OCI-LY1 (cell line): ENCODE measurements at regions not wholly inside any gene's neighbourhood (a gene's known extent, or its start where the extent isn't known, plus 50 kb on each side); places are given as distances from the start of the nearest gene placed in this dataset.

Source experiments
- H2AFZ ChIP-seq: fragments of 200-600 bp; sonication (generic), shearing (Covaris generic); 2 replicates; pipeline ENCODE4 v1.6.0; 2014; ENCODE audit warnings: antibody characterized with exemption, mild to moderate bottlenecking, low read length
- H3F3A ChIP-seq: fragments of 200-600 bp; sonication (generic), shearing (Covaris generic); 2 replicates; pipeline ENCODE4 v1.6.0; 2014; ENCODE audit warnings: mild to moderate bottlenecking, antibody characterized with exemption, low read length, moderate library complexity; ENCODE audit not compliant: insufficient read depth
- H3K27ac ChIP-seq: fragments of 200-600 bp; sonication (generic); 2 replicates; pipeline ENCODE4 v1.5.1; 2014; ENCODE audit warnings: low read length, mixed run types, mild to moderate bottlenecking, low read depth; ENCODE audit not compliant: poor library complexity, severe bottlenecking
- H3K27me3 ChIP-seq: fragments of 200-600 bp; sonication (generic); 2 replicates; pipeline ENCODE4 v1.6.0; 2014; ENCODE audit warnings: antibody characterized with exemption, mild to moderate bottlenecking, low read length, moderate library complexity; ENCODE audit not compliant: insufficient read depth
- H3K36me3 ChIP-seq: fragments of 200-600 bp; sonication (generic); 2 replicates; pipeline ENCODE4 v1.6.1; 2014; ENCODE audit warnings: mild to moderate bottlenecking, antibody characterized with exemption, low read length, moderate library complexity, mixed read lengths; ENCODE audit not compliant: insufficient read depth
- H3K4me1 ChIP-seq: fragments of 200-600 bp; sonication (generic); 2 replicates; pipeline ENCODE4 v1.5.1; 2014; ENCODE audit warnings: mild to moderate bottlenecking, low read length, moderate library complexity; ENCODE audit not compliant: insufficient read depth, severe bottlenecking
- H3K4me2 ChIP-seq: fragments of 200-600 bp; sonication (generic), shearing (Covaris generic); 2 replicates; pipeline ENCODE4 v1.6.1; 2014; ENCODE audit warnings: low read length
- H3K4me3 ChIP-seq: fragments of 200-600 bp; sonication (generic); 2 replicates; pipeline ENCODE4 v1.5.1; 2014; ENCODE audit warnings: low read length, low read depth, mild to moderate bottlenecking, mixed read lengths; ENCODE audit not compliant: poor library complexity, severe bottlenecking
- H3K79me2 ChIP-seq: fragments of 200-600 bp; shearing (Covaris generic); 2 replicates; pipeline ENCODE4 v1.6.1; 2016; ENCODE audit warnings: mixed run types, low read length, mixed read lengths; ENCODE audit not compliant: insufficient read depth
- H3K9ac ChIP-seq: fragments of 200-600 bp; sonication (generic), shearing (Covaris generic); 2 replicates; pipeline ENCODE4 v1.6.1; 2014; ENCODE audit warnings: mild to moderate bottlenecking, low read length, mixed read lengths
- H3K9me2 ChIP-seq: fragments of 200-600 bp; sonication (generic), shearing (Covaris generic); 2 replicates; pipeline ENCODE4 v1.6.1; 2014; ENCODE audit warnings: low read depth, mild to moderate bottlenecking, low read length, mixed read lengths
- H3K9me3 ChIP-seq: fragments of 200-600 bp; shearing (Covaris generic); 2 replicates; pipeline ENCODE4 v1.6.1; 2014; ENCODE audit warnings: low read length, mixed read lengths
- H4K20me1 ChIP-seq: fragments of 200-600 bp; sonication (generic), shearing (Covaris generic); 2 replicates; pipeline ENCODE4 v1.6.0; 2016; ENCODE audit warnings: mild to moderate bottlenecking, low read length; ENCODE audit not compliant: insufficient read depth
- EZH2 ChIP-seq: fragments of 200-600 bp; sonication (generic), shearing (Covaris generic); IDR thresholded peaks from 2 replicates; pipeline ENCODE4 v1.8.0; 2017; ENCODE audit warnings: borderline replicate concordance, mixed run types, mild to moderate bottlenecking, antibody characterized with exemption, low read length, moderate library complexity, mixed read lengths
- TF ChIP-seq, protein P1 (sequence below): fragments of 200-600 bp; sonication (generic), shearing (Covaris generic); IDR thresholded peaks from 2 replicates; pipeline ENCODE4 v1.5.1; 2017; ENCODE audit warnings: mild to moderate bottlenecking, antibody characterized with exemption, low read length, moderate library complexity, mixed read lengths

DNA sequence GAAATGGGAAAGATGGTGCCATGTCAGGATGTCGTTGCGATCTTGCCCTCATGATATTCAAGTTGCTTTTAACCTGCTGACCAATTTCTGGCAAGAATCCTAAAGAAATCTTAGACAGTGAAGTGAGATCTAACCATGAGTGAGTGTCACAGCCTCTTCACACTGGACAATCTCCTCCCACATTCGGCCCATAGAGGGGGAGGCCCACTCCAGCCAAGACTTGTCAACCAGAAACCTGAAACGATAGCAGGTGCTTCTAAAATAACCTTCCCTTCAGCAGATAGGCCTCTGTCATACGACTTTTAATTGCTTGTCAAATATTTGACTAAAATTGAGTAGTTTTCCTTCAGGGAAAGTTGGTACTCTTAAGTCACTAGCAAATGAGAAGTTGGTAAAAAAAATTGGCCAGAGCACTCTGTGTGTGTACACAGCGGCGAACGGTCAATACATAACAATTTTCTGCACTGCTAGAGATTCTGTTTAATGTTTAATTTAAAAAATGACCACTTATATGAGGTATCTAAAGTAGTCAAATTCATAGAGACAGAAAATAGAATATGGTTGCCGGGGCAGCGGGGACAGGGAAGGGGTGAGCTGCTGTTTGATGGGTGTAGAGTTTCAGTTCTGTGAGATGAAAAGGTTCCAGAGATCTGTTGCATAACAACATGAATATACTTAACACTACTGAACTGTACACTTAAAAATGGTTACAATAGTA is 110.2 kb downstream of the VAPA start:
- Histone ChIP-seq H3K4me1 (no peaks in the 10 kb centered on the region), H2AFZ (no peak overlapping the region), H3K27ac (no peak overlapping the region), H3K27me3 (0 out of 2 replicates have a peak, but pooled peaks cover 11% of the 10 kb centered on the region), H3K9ac (no peak overlapping the region), H3K9me2 (no peaks in the 10 kb centered on the region), H3F3A (no peaks in the 10 kb centered on the region), H3K9me3 (no peaks in the 10 kb centered on the region), H3K4me3 (no peak overlapping the region), H4K20me1 (no peaks in the 10 kb centered on the region), H3K79me2 (no peaks in the 10 kb centered on the region), H3K36me3 (no peaks in the 10 kb centered on the region), H3K4me2 (no peak overlapping the region)
- TF ChIP-seq, protein P1, sequence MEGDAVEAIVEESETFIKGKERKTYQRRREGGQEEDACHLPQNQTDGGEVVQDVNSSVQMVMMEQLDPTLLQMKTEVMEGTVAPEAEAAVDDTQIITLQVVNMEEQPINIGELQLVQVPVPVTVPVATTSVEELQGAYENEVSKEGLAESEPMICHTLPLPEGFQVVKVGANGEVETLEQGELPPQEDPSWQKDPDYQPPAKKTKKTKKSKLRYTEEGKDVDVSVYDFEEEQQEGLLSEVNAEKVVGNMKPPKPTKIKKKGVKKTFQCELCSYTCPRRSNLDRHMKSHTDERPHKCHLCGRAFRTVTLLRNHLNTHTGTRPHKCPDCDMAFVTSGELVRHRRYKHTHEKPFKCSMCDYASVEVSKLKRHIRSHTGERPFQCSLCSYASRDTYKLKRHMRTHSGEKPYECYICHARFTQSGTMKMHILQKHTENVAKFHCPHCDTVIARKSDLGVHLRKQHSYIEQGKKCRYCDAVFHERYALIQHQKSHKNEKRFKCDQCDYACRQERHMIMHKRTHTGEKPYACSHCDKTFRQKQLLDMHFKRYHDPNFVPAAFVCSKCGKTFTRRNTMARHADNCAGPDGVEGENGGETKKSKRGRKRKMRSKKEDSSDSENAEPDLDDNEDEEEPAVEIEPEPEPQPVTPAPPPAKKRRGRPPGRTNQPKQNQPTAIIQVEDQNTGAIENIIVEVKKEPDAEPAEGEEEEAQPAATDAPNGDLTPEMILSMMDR, result no peak
- no peak for TF ChIP-seq EZH2

DNA sequence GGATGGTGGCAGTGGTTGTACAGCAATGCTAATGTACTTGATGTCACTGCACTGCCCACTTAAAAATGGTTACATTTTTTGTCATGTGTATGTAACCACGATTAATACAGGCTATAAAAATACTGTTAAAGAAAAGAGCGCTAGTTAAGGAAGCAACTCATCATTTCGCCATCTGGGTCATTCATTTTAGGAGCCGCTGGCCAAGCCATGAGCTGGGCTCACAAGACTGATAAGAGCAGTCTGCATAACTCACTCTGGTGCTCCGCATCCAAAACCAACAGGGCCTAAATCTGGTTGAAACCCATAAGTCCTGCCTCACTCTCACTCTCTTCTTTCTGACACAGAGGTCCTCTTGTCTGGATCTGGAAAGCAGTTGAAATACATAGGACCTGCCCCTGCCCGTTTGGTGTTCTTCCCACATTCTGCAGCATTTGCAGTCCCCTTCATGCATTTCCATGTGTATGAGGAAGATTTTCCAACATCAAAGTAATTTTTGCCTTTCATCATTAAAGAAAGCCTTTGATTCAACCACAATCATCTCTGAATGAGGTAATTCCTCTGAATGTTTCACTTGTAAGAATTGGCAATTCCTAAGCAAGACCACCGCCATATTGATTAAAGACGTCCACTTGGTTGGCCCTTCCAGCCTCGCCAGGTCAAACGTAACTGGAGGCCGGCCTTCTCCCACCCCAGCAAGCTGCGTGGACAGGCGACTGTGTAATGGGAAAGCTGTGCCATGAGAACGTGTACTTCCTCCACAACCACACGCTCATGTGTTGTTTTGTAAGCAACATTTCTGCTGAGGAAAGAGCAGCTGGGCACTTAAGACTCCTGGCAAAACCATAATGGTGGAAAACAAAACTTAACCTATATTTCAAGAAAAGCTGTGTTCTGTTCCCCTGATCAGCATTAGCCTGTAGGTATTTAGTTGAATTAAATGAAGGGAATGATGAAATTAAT is 112.2 kb downstream of the VAPA start:
- TF ChIP-seq EZH2, result no peak
- TF ChIP-seq, protein P1, result no peak
- Histone ChIP-seq H3K27me3 (0 out of 2 replicates have a peak, but pooled peaks cover 11% of the 10 kb centered on the region), H3F3A (no peaks in the 10 kb centered on the region)

DNA sequence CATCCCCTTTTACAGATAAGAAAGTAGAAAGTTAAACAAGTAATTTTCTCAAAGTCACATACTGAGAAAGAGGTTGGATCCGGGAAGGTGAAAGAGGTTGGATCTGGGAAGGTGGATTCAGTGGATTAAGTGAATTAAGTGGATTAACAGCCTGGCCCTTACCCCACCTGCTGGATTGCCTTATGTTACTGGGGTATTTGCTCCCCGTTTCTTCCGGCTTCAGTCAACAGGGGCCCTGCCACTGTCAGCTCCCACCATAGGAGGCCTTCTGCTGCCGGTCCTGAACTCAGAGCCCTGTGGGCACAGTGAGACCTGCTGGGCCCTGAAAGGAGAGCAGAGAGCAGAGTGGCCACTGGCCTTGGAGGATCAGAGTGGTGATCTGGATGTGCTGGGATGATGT is 113.2 kb downstream of the VAPA start:
- Histone ChIP-seq H4K20me1 (no peaks in the 10 kb centered on the region), H3K27me3 (0 out of 2 replicates have a peak, but pooled peaks cover 11% of the 10 kb centered on the region), H3K4me1 (no peaks in the 10 kb centered on the region), H3K4me3 (no peak overlapping the region), H3K79me2 (no peaks in the 10 kb centered on the region), H3F3A (no peaks in the 10 kb centered on the region), H3K9me2 (no peaks in the 10 kb centered on the region), H3K27ac (no peak overlapping the region), H3K36me3 (no peaks in the 10 kb centered on the region), H3K9ac (no peak overlapping the region), H2AFZ (no peak overlapping the region), H3K9me3 (no peaks in the 10 kb centered on the region), H3K4me2 (no peak overlapping the region)
- TF ChIP-seq, protein P1, result no peak
- TF ChIP-seq EZH2, result no peak

More for the DNA sequence above, 112.2 kb downstream of the VAPA start:
- Histone ChIP-seq H4K20me1 (no peaks in the 10 kb centered on the region), H3K4me2 (no peak overlapping the region), H2AFZ (no peak overlapping the region), H3K4me3 (no peak overlapping the region), H3K4me1 (no peaks in the 10 kb centered on the region), H3K36me3 (no peaks in the 10 kb centered on the region), H3K9me2 (no peaks in the 10 kb centered on the region), H3K9ac (no peak overlapping the region), H3K9me3 (no peaks in the 10 kb centered on the region), H3K27ac (no peak overlapping the region), H3K79me2 (no peaks in the 10 kb centered on the region)
